ENCODE measurements at regions not wholly inside any gene's neighbourhood (a gene's known extent, or its start where the extent isn't known, plus 50 kb on each side); places are given as distances from the start of the nearest gene placed in this dataset.

- TF ChIP-seq CHD7 (IDR thresholded peaks at IDR 0.05; ENCODE audit: insufficient replicate concordance, low read length) (no peak), KDM5A (IDR thresholded peaks at IDR 0.05; ENCODE audit: low read length) (no peak), NRF1 (IDR thresholded peaks at IDR 0.05; ENCODE audit: low read depth, low read length) (no peak), CHD2 (IDR thresholded peaks at IDR 0.05; ENCODE audit: low read length) (no peak), BCL11A (IDR thresholded peaks at IDR 0.05; ENCODE audit: low read depth in 2 of 2, low read length in 2 of 2) (no peak), ASH2L (IDR thresholded peaks at IDR 0.05; ENCODE audit: low read length) (no peak), YY1 (IDR thresholded peaks at IDR 0.05; ENCODE audit: low read depth, low read length) (no peak), CBX8 (IDR thresholded peaks at IDR 0.05; ENCODE audit: borderline replicate concordance, low read depth, low read length) (no peak), PHF8 (conservative IDR thresholded peaks at IDR 0.05; ENCODE audit: low read depth, low read length) (no peak), MAFK (IDR thresholded peaks at IDR 0.05; ENCODE audit: low read depth, low read length) (no peak), EP300 (IDR thresholded peaks at IDR 0.05; ENCODE audit: borderline replicate concordance in 1 of 2, low read depth in 2 of 2, low read length in 2 of 2) (no peak), SIRT6 (IDR thresholded peaks at IDR 0.05; ENCODE audit: low read length) (no peak), ATF3 (IDR thresholded peaks at IDR 0.05; ENCODE audit: insufficient read depth, low read depth, low read length) (no peak)
These were observed 610.2 kb downstream of the UBE2NL start (continued) for GRCh38 chrX:144494074-144494473.

All from H1 (cell line).